HG03280 (cell line): ENCODE measurements at regions not wholly inside any gene's neighbourhood (a gene's known extent, or its start where the extent isn't known, plus 50 kb on each side); places are given as distances from the start of the nearest gene placed in this dataset.
"Not testable (repeated sequence)": the region's sequence is repeated elsewhere in the genome, so short reads cannot be mapped to it uniquely, and the experiment has no call there.

Source experiments
- ATAC-seq: cut with Tn5 transposase; IDR thresholded peaks from one replicate; pipeline ENCODE4 v1.9.1; 2021; ENCODE audit warnings: mild to moderate bottlenecking, moderate library complexity; ENCODE audit not compliant: unreplicated experiment

- ATAC-seq: not testable (repeated sequence)
Measured at GRCh38 chr10:131042015-131042414, 269.5 kb downstream of the TCERG1L start.
